H9 (cell line): ENCODE measurements at regions not wholly inside any gene's neighbourhood (a gene's known extent, or its start where the extent isn't known, plus 50 kb on each side); places are given as distances from the start of the nearest gene placed in this dataset.
A peak's percentile ranks its signal among the peaks of the same experiment; 100 is the strongest.

Experiments used
- DNase-seq: peaks from one replicate; pipeline ENCODE4 v3.0.0-alpha.2; 2017
- H2AFZ ChIP-seq: one replicate; pipeline ENCODE4 v1.6.1; 2013; ENCODE audit warnings: mild to moderate bottlenecking, low read length, control low read depth, moderate library complexity
- H2AK5ac ChIP-seq: 2 replicates; pipeline ENCODE4 v1.6.1; 2013; ENCODE audit warnings: low read length, control low read depth, mixed read lengths; ENCODE audit not compliant: insufficient read length
- H2BK120ac ChIP-seq: one replicate; pipeline ENCODE4 v1.6.1; 2013; ENCODE audit warnings: low read depth, mild to moderate bottlenecking, low read length, control low read depth, inconsistent platforms; ENCODE audit not compliant: poor library complexity, severe bottlenecking
- H2BK12ac ChIP-seq: 2 replicates; pipeline ENCODE4 v1.6.1; 2013; ENCODE audit warnings: low read length, control low read depth, mixed read lengths, low read depth; ENCODE audit not compliant: insufficient read length
- H2BK15ac ChIP-seq: 2 replicates; pipeline ENCODE4 v1.6.1; 2013; ENCODE audit warnings: low read depth, low read length, control low read depth
- H2BK20ac ChIP-seq: one replicate; pipeline ENCODE4 v1.6.1; 2013; ENCODE audit warnings: low read depth, mild to moderate bottlenecking, low read length, control low read depth, inconsistent platforms; ENCODE audit not compliant: poor library complexity, severe bottlenecking
- H2BK5ac ChIP-seq: 2 replicates; pipeline ENCODE4 v1.6.1; 2013; ENCODE audit warnings: low read length, control low read depth, mixed read lengths; ENCODE audit not compliant: insufficient read length
- H3K14ac ChIP-seq: 2 replicates; pipeline ENCODE4 v1.6.1; 2013; ENCODE audit warnings: low read length, control low read depth; ENCODE audit not compliant: insufficient read depth
- H3K18ac ChIP-seq: 2 replicates; pipeline ENCODE4 v1.6.1; 2013; ENCODE audit warnings: low read depth, mild to moderate bottlenecking, mixed read lengths, low read length, control low read depth; ENCODE audit not compliant: insufficient read length
- H3K23ac ChIP-seq: 2 replicates; pipeline ENCODE4 v1.6.1; 2013; ENCODE audit warnings: low read length, control low read depth, mixed read lengths, low read depth; ENCODE audit not compliant: insufficient read length
- H3K23me2 ChIP-seq: 2 replicates; pipeline ENCODE4 v1.6.1; 2013; ENCODE audit warnings: low read depth, mild to moderate bottlenecking, mixed read lengths, low read length, control low read depth; ENCODE audit not compliant: insufficient read length, poor library complexity, severe bottlenecking
- H3K27ac ChIP-seq: 2 replicates; pipeline ENCODE4 v1.5.1; 2013; ENCODE audit warnings: low read length, control low read depth, mixed read lengths, low read depth; ENCODE audit not compliant: insufficient read length
- H3K27me3 ChIP-seq: 2 replicates; pipeline ENCODE4 v1.6.1; 2013; ENCODE audit warnings: low read length, control low read depth, inconsistent platforms; ENCODE audit not compliant: insufficient read depth
- H3K4ac ChIP-seq: 2 replicates; pipeline ENCODE4 v1.6.1; 2013; ENCODE audit warnings: low read depth, mild to moderate bottlenecking, control low read depth, inconsistent platforms, low read length, moderate library complexity
- H3K4me1 ChIP-seq: 2 replicates; pipeline ENCODE4 v1.6.1; 2013; ENCODE audit warnings: low read length, control low read depth, inconsistent platforms; ENCODE audit not compliant: insufficient read depth
- H3K4me2 ChIP-seq: 2 replicates; pipeline ENCODE4 v1.6.1; 2013; ENCODE audit warnings: low read length, control low read depth, mixed read lengths; ENCODE audit not compliant: insufficient read length, insufficient read depth
- H3K56ac ChIP-seq: 2 replicates; pipeline ENCODE4 v1.6.1; 2013; ENCODE audit warnings: low read depth, mild to moderate bottlenecking, mixed read lengths, low read length, control low read depth; ENCODE audit not compliant: insufficient read length
- H3K79me1 ChIP-seq: 2 replicates; pipeline ENCODE4 v1.6.1; 2013; ENCODE audit warnings: low read depth, mild to moderate bottlenecking, moderate library complexity, low read length, control low read depth, inconsistent platforms; ENCODE audit not compliant: insufficient read depth, poor library complexity, severe bottlenecking
- H3K79me2 ChIP-seq: 2 replicates; pipeline ENCODE4 v1.6.1; 2013; ENCODE audit warnings: low read length, control low read depth, inconsistent platforms; ENCODE audit not compliant: insufficient read depth
- H3K9ac ChIP-seq: 2 replicates; pipeline ENCODE4 v1.6.1; 2013; ENCODE audit warnings: low read length, control low read depth, mixed read lengths; ENCODE audit not compliant: insufficient read length; ENCODE audit errors: extremely low read depth
- H3K9me3 ChIP-seq: one replicate; pipeline ENCODE4 v1.6.1; 2013; ENCODE audit warnings: low read depth, low read length, inconsistent platforms; ENCODE audit not compliant: control insufficient read depth
- H3T11ph ChIP-seq: one replicate; pipeline ENCODE4 v1.6.1; 2013; ENCODE audit warnings: mild to moderate bottlenecking, low read length, control low read depth, inconsistent platforms
- H4K20me1 ChIP-seq: one replicate; pipeline ENCODE4 v1.6.1; 2013; ENCODE audit not compliant: control insufficient read depth, insufficient read length, insufficient read depth
- H4K5ac ChIP-seq: 2 replicates; pipeline ENCODE4 v1.6.1; 2013; ENCODE audit warnings: low read depth, mild to moderate bottlenecking, mixed read lengths, low read length, control low read depth; ENCODE audit not compliant: insufficient read length
- H4K8ac ChIP-seq: replicated peaks from 2 replicates; pipeline ENCODE4 v1.6.1; 2013; ENCODE audit warnings: low read length, control low read depth, mixed read lengths, low read depth; ENCODE audit not compliant: insufficient read length
- H4K91ac ChIP-seq: 2 replicates; pipeline ENCODE4 v1.6.1; 2013; ENCODE audit warnings: low read depth, mild to moderate bottlenecking, moderate library complexity, mixed read lengths, low read length, control low read depth; ENCODE audit not compliant: insufficient read length
- H3K27ac Mint-ChIP-seq, 3 experiments: 2 replicates in 2 of 3; 3 replicates in 1 of 3; pipeline ENCODE4 v1.8.0; 2020 to 2021; ENCODE audit warnings: mixed read lengths in 3 of 3, mild to moderate bottlenecking in 1 of 3, moderate library complexity in 1 of 3
- H3K27me3 Mint-ChIP-seq: 2 replicates; pipeline ENCODE4 v1.8.0; 2021; ENCODE audit warnings: low read depth, mild to moderate bottlenecking, moderate library complexity, mixed read lengths
- H3K36me3 Mint-ChIP-seq, 3 experiments: 2 replicates in 2 of 3; 3 replicates in 1 of 3; pipeline ENCODE4 v1.8.0; 2020 to 2021; ENCODE audit warnings: low read depth in 3 of 3, mixed read lengths in 3 of 3; ENCODE audit not compliant: insufficient read depth in 1 of 3
- H3K4me1 Mint-ChIP-seq, 2 experiments: 2 replicates each; pipeline ENCODE4 v1.8.0; 2020; ENCODE audit warnings: mixed read lengths in 2 of 2
- H3K4me3 Mint-ChIP-seq, 2 experiments: 2 replicates in 1 of 2; 3 replicates in 1 of 2; pipeline ENCODE4 v1.8.0; 2020 to 2021; ENCODE audit warnings: mild to moderate bottlenecking in 2 of 2, mixed read lengths in 2 of 2, moderate library complexity in 1 of 2
- H3K9me3 Mint-ChIP-seq, 2 experiments: 2 replicates in 1 of 2; 3 replicates in 1 of 2; pipeline ENCODE4 v1.8.0; 2020; ENCODE audit warnings: mild to moderate bottlenecking in 2 of 2, mixed read lengths in 2 of 2, moderate library complexity in 1 of 2
- CTCF ChIP-seq: fragments of 200-600 bp; sonication (generic); conservative IDR thresholded peaks from 3 replicates; pipeline ENCODE4 v1.8.0; 2021; ENCODE audit warnings: antibody characterized with exemption, mild to moderate bottlenecking

GRCh38 chr3:34582055-34582454, 783.6 kb downstream of the PDCD6IP start:
- no peaks in the 10 kb centered on the region for H3K23me2 ChIP-seq
- no peak overlapping the region for H4K8ac ChIP-seq
- H3K4me2 ChIP-seq: no peak overlapping the region
- peaks cover 11 to 13% of the 10 kb centered on the region in 2 experiments for H3K9me3 Mint-ChIP-seq
- H3K4me3 Mint-ChIP-seq: no peak overlapping the region
- H2AK5ac ChIP-seq: no peak overlapping the region
- no peak overlapping the region for H2BK12ac ChIP-seq
- no peak overlapping the region for H3K23ac ChIP-seq
- H3K9ac ChIP-seq: no peak overlapping the region
- no peaks in the 10 kb centered on the region for H3K4me1 Mint-ChIP-seq
- H3K27ac Mint-ChIP-seq: no peak overlapping the region
- H3K18ac ChIP-seq: no peak overlapping the region
- H3K79me2 ChIP-seq: no peaks in the 10 kb centered on the region
- no peaks in the 10 kb centered on the region for H3K9me3 ChIP-seq
- H2BK120ac ChIP-seq: no peak overlapping the region
- no peak overlapping the region for H3K56ac ChIP-seq
- H3K14ac ChIP-seq: no peak overlapping the region
- H4K5ac ChIP-seq: no peak overlapping the region
- H2BK20ac ChIP-seq: no peak overlapping the region
- H3K27me3 ChIP-seq: no peaks in the 10 kb centered on the region
- peak; percentile 35; the same call in 2 of the 3 replicates for TF ChIP-seq CTCF
- no peak overlapping the region for H3T11ph ChIP-seq
- no peaks in the 10 kb centered on the region for H3K27me3 Mint-ChIP-seq
- no peaks in the 10 kb centered on the region for H4K20me1 ChIP-seq
- no peak overlapping the region for H2BK5ac ChIP-seq
- peaks cover 0 to 8% (median 6%) of the 10 kb centered on the region in 3 experiments; a peak in 4 of 7 replicates for H3K36me3 Mint-ChIP-seq
- H2AFZ ChIP-seq: no peak overlapping the region
- no peak overlapping the region for H2BK15ac ChIP-seq
- H3K27ac ChIP-seq: no peak overlapping the region
- no peaks in the 10 kb centered on the region for H3K4me1 ChIP-seq
- no peaks in the 10 kb centered on the region for H3K79me1 ChIP-seq
- H4K91ac ChIP-seq: no peak overlapping the region
- no peak overlapping the region for H3K4ac ChIP-seq
- no peak for DNase-seq
